ENCODE measurements at regions not wholly inside any gene's neighbourhood (a gene's known extent, or its start where the extent isn't known, plus 50 kb on each side); places are given as distances from the start of the nearest gene placed in this dataset.
A peak's percentile ranks its signal among the peaks of the same experiment; 100 is the strongest.
"Not testable (repeated sequence)": the region's sequence is repeated elsewhere in the genome, so short reads cannot be mapped to it uniquely, and the experiment has no call there.

- DNase-seq = no peak
- Mint-ChIP-seq H3K4me1 (no peaks in the 10 kb centered on the region), H3K9me3 (no peaks in the 10 kb centered on the region), H3K36me3 (no peaks in the 10 kb centered on the region), H3K27me3 (ENCODE audit: low read depth in 3 of 3) (no peaks in the 10 kb centered on the region), H3K27ac (no peak overlapping the region), H3K4me3 (no peak overlapping the region)
Observed at GRCh38 chr1:65629788-65630187, 162.9 kb upstream of the PDE4B start.

- no peaks in the 10 kb centered on the region for H3K4me1 Mint-ChIP-seq
- no peaks in the 10 kb centered on the region for H3K9me3 Mint-ChIP-seq
- no peaks in the 10 kb centered on the region for H3K27me3 Mint-ChIP-seq (ENCODE audit: low read depth in 3 of 3)
- H3K27ac Mint-ChIP-seq = no peak overlapping the region
- H3K4me3 Mint-ChIP-seq = no peak overlapping the region
- H3K36me3 Mint-ChIP-seq = no peaks in the 10 kb centered on the region
- no peak for DNase-seq
Observed at GRCh38 chr1:65630855-65631254, 161.8 kb upstream of the PDE4B start.

- no peaks in the 10 kb centered on the region for H3K36me3 Mint-ChIP-seq
- H3K4me1 Mint-ChIP-seq = no peaks in the 10 kb centered on the region
- DNase-seq = no peak
- H3K27ac Mint-ChIP-seq = no peak overlapping the region
- H3K27me3 Mint-ChIP-seq (ENCODE audit: low read depth in 3 of 3) = no peaks in the 10 kb centered on the region
- no peaks in the 10 kb centered on the region for H3K9me3 Mint-ChIP-seq
- no peak overlapping the region for H3K4me3 Mint-ChIP-seq
Observed at GRCh38 chr1:65632235-65632634, 160.5 kb upstream of the PDE4B start.

- no peak for DNase-seq
- no peak overlapping the region for H3K27ac Mint-ChIP-seq
- peaks cover 0 to 2% (median 0%) of the 10 kb centered on the region in 6 donors for H3K9me3 Mint-ChIP-seq
- peaks cover 0 to 1% (median 0%) of the 10 kb centered on the region in 3 donors for H3K27me3 Mint-ChIP-seq (ENCODE audit: low read depth in 3 of 3)
- H3K36me3 Mint-ChIP-seq = no peaks in the 10 kb centered on the region
- no peak overlapping the region for H3K4me3 Mint-ChIP-seq
- no peaks in the 10 kb centered on the region for H3K4me1 Mint-ChIP-seq
Observed at GRCh38 chr1:65640046-65640445, 152.6 kb upstream of the PDE4B start.

GRCh38 chr1:65649185-65649584 lies 143.5 kb upstream of the PDE4B start:
- peaks cover 3 to 12% (median 6%) of the 10 kb centered on the region in 6 donors for H3K9me3 Mint-ChIP-seq
- H3K36me3 Mint-ChIP-seq; DNase-seq; H3K4me3 Mint-ChIP-seq; H3K4me1 Mint-ChIP-seq; H3K27ac Mint-ChIP-seq; H3K27me3 Mint-ChIP-seq (ENCODE audit: low read depth in 3 of 3): not testable (repeated sequence)

GRCh38 chr1:65650682-65651081 lies 142.0 kb upstream of the PDE4B start:
- no peak overlapping the region for H3K27ac Mint-ChIP-seq
- peaks cover 0 to 5% (median 1%) of the 10 kb centered on the region in 3 donors for H3K27me3 Mint-ChIP-seq (ENCODE audit: low read depth in 3 of 3)
- no peaks in the 10 kb centered on the region for H3K4me1 Mint-ChIP-seq
- no peak overlapping the region for H3K4me3 Mint-ChIP-seq
- H3K36me3 Mint-ChIP-seq = peaks cover 0 to 3% (median 0%) of the 10 kb centered on the region in 3 donors
- DNase-seq = no peak
- peaks cover 3 to 14% (median 7%) of the 10 kb centered on the region in 6 donors for H3K9me3 Mint-ChIP-seq

GRCh38 chr1:65654526-65654925 lies 138.2 kb upstream of the PDE4B start:
- H3K36me3 Mint-ChIP-seq; H3K27me3 Mint-ChIP-seq (ENCODE audit: low read depth in 3 of 3); H3K9me3 Mint-ChIP-seq; H3K4me3 Mint-ChIP-seq; DNase-seq; H3K27ac Mint-ChIP-seq; H3K4me1 Mint-ChIP-seq: not testable (repeated sequence)

- not testable (repeated sequence) for H3K9me3 Mint-ChIP-seq; H3K36me3 Mint-ChIP-seq; H3K4me1 Mint-ChIP-seq; DNase-seq; H3K27ac Mint-ChIP-seq; H3K4me3 Mint-ChIP-seq; H3K27me3 Mint-ChIP-seq (ENCODE audit: low read depth in 3 of 3)
Observed at GRCh38 chr1:65657609-65658008, 135.1 kb upstream of the PDE4B start.

GRCh38 chr1:65658122-65658521 lies 134.6 kb upstream of the PDE4B start:
- Mint-ChIP-seq H3K27me3 (ENCODE audit: low read depth in 3 of 3) (peaks cover 0 to 2% (median 0%) of the 10 kb centered on the region in 3 donors), H3K4me3 (no peak overlapping the region), H3K4me1 (no peaks in the 10 kb centered on the region), H3K9me3 (peaks cover 0 to 10% (median 2%) of the 10 kb centered on the region in 6 donors), H3K36me3 (no peaks in the 10 kb centered on the region), H3K27ac (no peak overlapping the region)
- no peak for DNase-seq

GRCh38 chr1:65668368-65668767 lies 124.3 kb upstream of the PDE4B start:
- H3K9me3 Mint-ChIP-seq = peaks cover 4 to 24% (median 12%) of the 10 kb centered on the region in 6 donors
- H3K27me3 Mint-ChIP-seq (ENCODE audit: low read depth in 3 of 3) = peaks cover under 1 to 7% (median 2%) of the 10 kb centered on the region in 3 donors
- no peak for DNase-seq
- H3K27ac Mint-ChIP-seq = no peak overlapping the region
- H3K4me3 Mint-ChIP-seq = no peak overlapping the region
- no peaks in the 10 kb centered on the region for H3K36me3 Mint-ChIP-seq
- H3K4me1 Mint-ChIP-seq = no peaks in the 10 kb centered on the region

- no peaks in the 10 kb centered on the region for H3K4me1 Mint-ChIP-seq
- H3K27me3 Mint-ChIP-seq (ENCODE audit: low read depth in 3 of 3) = peaks cover 2 to 6% (median 3%) of the 10 kb centered on the region in 3 donors
- H3K27ac Mint-ChIP-seq = no peak overlapping the region
- no peaks in the 10 kb centered on the region for H3K36me3 Mint-ChIP-seq
- no peak for DNase-seq
- peaks cover 4 to 18% (median 9%) of the 10 kb centered on the region in 6 donors for H3K9me3 Mint-ChIP-seq
- H3K4me3 Mint-ChIP-seq = no peak overlapping the region
Observed at GRCh38 chr1:65670518-65670917, 122.2 kb upstream of the PDE4B start.

GRCh38 chr1:65674522-65674921 lies 118.2 kb upstream of the PDE4B start:
- no peak for DNase-seq
- H3K4me3 Mint-ChIP-seq = no peak overlapping the region
- H3K27me3 Mint-ChIP-seq (ENCODE audit: low read depth in 3 of 3) = peaks cover 2 to 6% (median 6%) of the 10 kb centered on the region in 3 donors
- no peaks in the 10 kb centered on the region for H3K36me3 Mint-ChIP-seq
- H3K27ac Mint-ChIP-seq = no peak overlapping the region
- H3K4me1 Mint-ChIP-seq = no peaks in the 10 kb centered on the region
- H3K9me3 Mint-ChIP-seq = peaks cover 0 to 6% (median 1%) of the 10 kb centered on the region in 6 donors

- Mint-ChIP-seq H3K27ac (no peak overlapping the region), H3K9me3 (no peaks in the 10 kb centered on the region), H3K36me3 (no peaks in the 10 kb centered on the region), H3K4me1 (no peaks in the 10 kb centered on the region), H3K4me3 (no peak overlapping the region), H3K27me3 (ENCODE audit: low read depth in 3 of 3) (peaks cover 0 to 4% (median 4%) of the 10 kb centered on the region in 3 donors)
- no peak for DNase-seq
Observed at GRCh38 chr1:65679773-65680172, 112.9 kb upstream of the PDE4B start.

- Mint-ChIP-seq H3K27me3 (ENCODE audit: low read depth in 3 of 3) (peaks cover 0 to 4% (median 2%) of the 10 kb centered on the region in 3 donors), H3K36me3 (no peaks in the 10 kb centered on the region), H3K4me3 (no peak overlapping the region), H3K9me3 (no peaks in the 10 kb centered on the region), H3K27ac (no peak overlapping the region), H3K4me1 (no peaks in the 10 kb centered on the region)
- no peak for DNase-seq
Observed at GRCh38 chr1:65681096-65681495, 111.6 kb upstream of the PDE4B start.

- H3K4me3 Mint-ChIP-seq = no peak overlapping the region
- H3K27ac Mint-ChIP-seq = no peak overlapping the region
- H3K27me3 Mint-ChIP-seq (ENCODE audit: low read depth in 3 of 3) = peaks cover 2 to 5% (median 2%) of the 10 kb centered on the region in 3 donors
Observed at GRCh38 chr1:65687428-65688214, 105.1 kb upstream of the PDE4B start.

More at GRCh38 chr1:65687428-65688214, 105.1 kb upstream of the PDE4B start:
- no peaks in the 10 kb centered on the region for H3K4me1 Mint-ChIP-seq
- no peaks in the 10 kb centered on the region for H3K9me3 Mint-ChIP-seq
- no peaks in the 10 kb centered on the region for H3K36me3 Mint-ChIP-seq
- DNase-seq = peak; percentile 50 to 61 (median 56)
